ENCODE measurements at regions not wholly inside any gene's neighbourhood (a gene's known extent, or its start where the extent isn't known, plus 50 kb on each side); places are given as distances from the start of the nearest gene placed in this dataset.

DNA sequence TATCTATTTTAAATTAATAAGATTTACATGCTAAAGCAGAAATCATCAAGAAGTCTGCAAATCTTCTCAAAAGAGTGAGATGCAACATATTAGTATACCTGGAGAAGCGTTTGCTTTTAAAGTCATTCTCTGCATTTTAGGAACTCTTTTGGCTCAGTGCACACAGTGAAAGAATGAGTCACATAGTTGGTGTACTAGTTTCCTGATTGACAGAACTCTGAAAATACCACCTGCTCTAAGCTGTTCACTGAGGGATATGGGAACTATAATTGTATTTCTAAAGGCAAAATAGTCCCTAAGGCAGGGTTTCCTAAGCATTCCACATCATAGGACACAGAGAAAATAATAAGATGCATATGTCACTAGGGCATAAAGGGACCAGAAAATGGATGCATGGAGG, 838.5 kb downstream of the DIPK2A start:
- TF ChIP-seq, protein P1, sequence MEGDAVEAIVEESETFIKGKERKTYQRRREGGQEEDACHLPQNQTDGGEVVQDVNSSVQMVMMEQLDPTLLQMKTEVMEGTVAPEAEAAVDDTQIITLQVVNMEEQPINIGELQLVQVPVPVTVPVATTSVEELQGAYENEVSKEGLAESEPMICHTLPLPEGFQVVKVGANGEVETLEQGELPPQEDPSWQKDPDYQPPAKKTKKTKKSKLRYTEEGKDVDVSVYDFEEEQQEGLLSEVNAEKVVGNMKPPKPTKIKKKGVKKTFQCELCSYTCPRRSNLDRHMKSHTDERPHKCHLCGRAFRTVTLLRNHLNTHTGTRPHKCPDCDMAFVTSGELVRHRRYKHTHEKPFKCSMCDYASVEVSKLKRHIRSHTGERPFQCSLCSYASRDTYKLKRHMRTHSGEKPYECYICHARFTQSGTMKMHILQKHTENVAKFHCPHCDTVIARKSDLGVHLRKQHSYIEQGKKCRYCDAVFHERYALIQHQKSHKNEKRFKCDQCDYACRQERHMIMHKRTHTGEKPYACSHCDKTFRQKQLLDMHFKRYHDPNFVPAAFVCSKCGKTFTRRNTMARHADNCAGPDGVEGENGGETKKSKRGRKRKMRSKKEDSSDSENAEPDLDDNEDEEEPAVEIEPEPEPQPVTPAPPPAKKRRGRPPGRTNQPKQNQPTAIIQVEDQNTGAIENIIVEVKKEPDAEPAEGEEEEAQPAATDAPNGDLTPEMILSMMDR (optimal IDR thresholded peaks at IDR 0.05 in 1 of 3, IDR thresholded peaks at IDR 0.05 in 1 of 3, conservative IDR thresholded peaks at IDR 0.05 in 1 of 3; ENCODE audit: extremely low read depth in 1 of 3, insufficient read depth in 2 of 3, low read length in 3 of 3): no peak
- TF ChIP-seq EZH2 (IDR thresholded peaks at IDR 0.05; ENCODE audit: low read length): no peak
